IMR-90 (cell line): ENCODE measurements at regions not wholly inside any gene's neighbourhood (a gene's known extent, or its start where the extent isn't known, plus 50 kb on each side); places are given as distances from the start of the nearest gene placed in this dataset.

Experiments
- ATAC-seq: fragments of 200-7000 bp; cut with Tn5 transposase; 2 replicates; pipeline ENCODE4 v1.9.1; 2020; ENCODE audit warnings: low read depth, mild to moderate bottlenecking, moderate library complexity
- BruUV-seq: library from RNA; stranded (reverse); fragments of 400-500 nt; replicated peaks from 2 replicates; lab custom pipeline; 2021; lab: Mats Ljungman, UMichigan
- CTCF ChIA-PET: fragments of 300-600 bp; formaldehyde crosslinking; extraction: SDS; loops from one replicate; lab custom pipeline; 2021; ENCODE audit warnings: antibody characterized with exemption; lab: Yijun Ruan, JAX
- POLR2A ChIA-PET: fragments of 300-600 bp; sonication (Branson Sonifier 250); formaldehyde crosslinking; loops from one replicate; lab custom pipeline; 2022; ENCODE audit warnings: antibody characterized with exemption; ENCODE audit not compliant: unreplicated experiment; lab: Charles Lee
- DNase-seq: peaks from one replicate; pipeline ENCODE4 v3.0.0; 2013
- H2AFZ ChIP-seq: replicated peaks from 2 replicates; pipeline ENCODE3; 2013; ENCODE audit warnings: low read length, mild to moderate bottlenecking; ENCODE audit not compliant: poor library complexity
- H2AK5ac ChIP-seq: 2 replicates; pipeline ENCODE4 v1.6.1; 2013; ENCODE audit warnings: low read depth, low read length, inconsistent platforms
- H2AK9ac ChIP-seq: replicated peaks from 2 replicates; pipeline ENCODE3; 2013; ENCODE audit warnings: mild to moderate bottlenecking, low read depth, low read length, moderate library complexity; ENCODE audit not compliant: poor library complexity
- H2BK120ac ChIP-seq: 2 replicates; pipeline ENCODE4 v1.6.1; 2013; ENCODE audit warnings: low read depth, low read length, inconsistent platforms
- H2BK15ac ChIP-seq: 3 replicates; pipeline ENCODE4 v1.6.1; 2013; ENCODE audit warnings: low read depth, low read length, inconsistent platforms
- H2BK20ac ChIP-seq: 2 replicates; pipeline ENCODE4 v1.6.1; 2013; ENCODE audit warnings: low read depth, mild to moderate bottlenecking, inconsistent platforms, low read length, moderate library complexity
- H2BK5ac ChIP-seq: 2 replicates; pipeline ENCODE4 v1.6.1; 2013; ENCODE audit warnings: mild to moderate bottlenecking, low read depth, low read length, inconsistent platforms; ENCODE audit not compliant: poor library complexity, severe bottlenecking
- H3K14ac ChIP-seq: replicated peaks from 2 replicates; pipeline ENCODE4 v1.6.1; 2013; ENCODE audit warnings: low read depth, low read length, inconsistent platforms
- H3K18ac ChIP-seq: 2 replicates; pipeline ENCODE4 v1.6.1; 2013; ENCODE audit warnings: low read depth, low read length, control low read depth
- H3K23ac ChIP-seq: 2 replicates; pipeline ENCODE4 v1.6.1; 2013; ENCODE audit warnings: low read depth, low read length, inconsistent platforms
- H3K27ac ChIP-seq: 2 replicates; pipeline ENCODE4 v1.5.1; 2013; ENCODE audit warnings: mild to moderate bottlenecking, control low read depth, low read length; ENCODE audit not compliant: insufficient read depth
- H3K27me3 ChIP-seq: 2 replicates; pipeline ENCODE4 v1.6.1; 2013; ENCODE audit warnings: low read length; ENCODE audit not compliant: control insufficient read depth, insufficient read depth
- H3K36me3 ChIP-seq: 2 replicates; pipeline ENCODE4 v1.6.1; 2013; ENCODE audit warnings: low read length, mixed read lengths; ENCODE audit not compliant: control insufficient read depth, insufficient read depth
- H3K4ac ChIP-seq: 2 replicates; pipeline ENCODE4 v1.6.1; 2013; ENCODE audit warnings: low read depth, low read length, inconsistent platforms
- H3K4me1 ChIP-seq: 2 replicates; pipeline ENCODE4 v1.6.1; 2013; ENCODE audit warnings: low read length, mixed read lengths; ENCODE audit not compliant: control insufficient read depth, insufficient read depth
- H3K4me2 ChIP-seq: 2 replicates; pipeline ENCODE4 v1.6.1; 2013; ENCODE audit warnings: low read depth, mild to moderate bottlenecking, control low read depth, low read length, moderate library complexity
- H3K4me3 ChIP-seq: 2 replicates; pipeline ENCODE4 v1.5.1; 2013; ENCODE audit warnings: low read depth, mild to moderate bottlenecking, control low read depth, low read length, moderate library complexity; ENCODE audit not compliant: insufficient read depth
- H3K56ac ChIP-seq: 2 replicates; pipeline ENCODE4 v1.6.1; 2013; ENCODE audit warnings: low read length, inconsistent platforms; ENCODE audit not compliant: insufficient read depth; ENCODE audit errors: extremely low read depth
- H3K79me1 ChIP-seq, 2 experiments: 2 replicates each; pipeline ENCODE4 v1.6.1; 2013; ENCODE audit warnings: low read length in 2 of 2, inconsistent platforms in 1 of 2, low read depth in 1 of 2
- H3K9ac ChIP-seq: 2 replicates; pipeline ENCODE4 v1.6.1; 2013; ENCODE audit warnings: low read depth, low read length, control low read depth
- H3K9me1 ChIP-seq: 2 replicates; pipeline ENCODE4 v1.6.1; 2013; ENCODE audit warnings: low read length, inconsistent platforms; ENCODE audit not compliant: insufficient read depth
- H3K9me3 ChIP-seq: 2 replicates; pipeline ENCODE4 v1.6.1; 2013; ENCODE audit warnings: low read length; ENCODE audit not compliant: control insufficient read depth, insufficient read depth
- H4K20me1 ChIP-seq: 2 replicates; pipeline ENCODE4 v1.6.1; 2013; ENCODE audit warnings: low read length, inconsistent platforms; ENCODE audit not compliant: insufficient read depth
- H4K5ac ChIP-seq: 2 replicates; pipeline ENCODE4 v1.6.1; 2013; ENCODE audit warnings: mild to moderate bottlenecking, low read depth, low read length, control low read depth
- H4K8ac ChIP-seq, 2 experiments: 2 replicates each; pipeline ENCODE4 v1.6.1; 2013; ENCODE audit warnings: low read depth in 2 of 2, low read length in 2 of 2, control low read depth in 1 of 2, inconsistent platforms in 1 of 2
- H4K91ac ChIP-seq: 2 replicates; pipeline ENCODE4 v1.6.1; 2013; ENCODE audit warnings: low read depth, low read length, inconsistent platforms; ENCODE audit not compliant: insufficient read depth
- BHLHE40 ChIP-seq: fragments of 150-350 bp; IDR thresholded peaks from 2 replicates; pipeline ENCODE4 v1.6.1; 2016; ENCODE audit warnings: mild to moderate bottlenecking, low read depth, low read length
- CHD1 ChIP-seq: IDR thresholded peaks from 2 replicates; pipeline ENCODE4 v1.6.1; 2012; ENCODE audit warnings: low read depth, low read length, improper control_type of control experiment
- FOS ChIP-seq: fragments of 150-350 bp; IDR thresholded peaks from 2 replicates; pipeline ENCODE4 v1.6.1; 2016; ENCODE audit warnings: low read depth, low read length
- MAFK ChIP-seq: IDR thresholded peaks from 2 replicates; pipeline ENCODE4 v1.6.1; 2012; ENCODE audit warnings: low read depth, low read length, improper control_type of control experiment
- MAZ ChIP-seq: IDR thresholded peaks from 2 replicates; pipeline ENCODE4 v1.6.1; 2012; ENCODE audit warnings: low read depth, mild to moderate bottlenecking, low read length, improper control_type of control experiment, moderate library complexity, borderline replicate concordance
- MXI1 ChIP-seq: IDR thresholded peaks from 2 replicates; pipeline ENCODE4 v1.6.1; 2012; ENCODE audit warnings: low read depth, mild to moderate bottlenecking, low read length, moderate library complexity, borderline replicate concordance
- RAD21 ChIP-seq: IDR thresholded peaks from 2 replicates; pipeline ENCODE4 v1.6.1; 2012; ENCODE audit warnings: low read length, improper control_type of control experiment
- RCOR1 ChIP-seq: IDR thresholded peaks from 2 replicates; pipeline ENCODE4 v1.6.1; 2012; ENCODE audit warnings: mild to moderate bottlenecking, low read length, improper control_type of control experiment; ENCODE audit not compliant: insufficient replicate concordance
- RFX5 ChIP-seq: IDR thresholded peaks from 2 replicates; pipeline ENCODE4 v1.8.0; 2012; ENCODE audit warnings: low read depth, mild to moderate bottlenecking, low read length, moderate library complexity
- USF2 ChIP-seq: fragments of 150-350 bp; IDR thresholded peaks from 2 replicates; pipeline ENCODE4 v1.6.1; 2017; ENCODE audit warnings: mild to moderate bottlenecking, antibody characterized with exemption, low read length, low read depth
- whole genome bisulfite sequencing, 2 experiments: methylation state at CpG; one replicate each; pipeline versions ENCODE4 v1.1.5 to v1.1.7; 2013; ENCODE audit warnings: missing lambda C conversion rate in 2 of 2; ENCODE audit not compliant: insufficient read length in 1 of 2; ENCODE audit errors: extremely low coverage in 2 of 2; 5-methylcytosine and 5-hydroxymethylcytosine counted together
- dilution Hi-C: fragments of 300-500 bp; cut with HindIII; formaldehyde crosslinking; loops from one replicate; pipeline ENCODE4 v1.14.3; 2018; ENCODE audit warnings: low sequenced_read_pairs; ENCODE audit not compliant: unreplicated experiment
- in situ Hi-C: fragments of 300-500 bp; cut with MboI; formaldehyde crosslinking; loops from 3 replicates; pipeline ENCODE4 v1.14.3; 2019; ENCODE audit warnings: low sequenced_read_pairs, inconsistent platforms, mixed read lengths
- intact Hi-C: fragments of 100-400 bp; cut with micrococcal nuclease; formaldehyde crosslinking; loops from 2 replicates; pipeline ENCODE4 v1.10.0; 2022

GRCh38 chr9:87216897-87217455 is 269.7 kb upstream of the GAS1 start:
- H4K20me1 ChIP-seq = no peaks in the 10 kb centered on the region
- DNase-seq = no peak
- H3K14ac ChIP-seq = no peak overlapping the region
- H3K18ac ChIP-seq = no peak overlapping the region
- ChIA-PET CTCF (no interaction called here), POLR2A (no interaction called here)
- no peak for ATAC-seq
- no peak overlapping the region for H3K4me3 ChIP-seq
- no peak overlapping the region for H4K5ac ChIP-seq
- TF ChIP-seq MAFK (no peak), MXI1 (no peak), FOS (no peak), MAZ (no peak), BHLHE40 (no peak), RCOR1 (no peak), USF2 (no peak), CHD1 (no peak), RFX5 (no peak), RAD21 (no peak)
- H3K56ac ChIP-seq = no peak overlapping the region
- no peak overlapping the region for H3K4ac ChIP-seq
- H4K8ac ChIP-seq = no peak overlapping the region
- H4K91ac ChIP-seq = no peak overlapping the region
- intact Hi-C loops = no loop called here
- no CpG with 5 or more reads among the region's 5 CpGs for WGBS, 2 experiments
- no peak overlapping the region for H2BK5ac ChIP-seq
- H2AK5ac ChIP-seq = no peak overlapping the region
- no peak overlapping the region for H2AK9ac ChIP-seq
- no peak overlapping the region for H3K4me2 ChIP-seq
- H3K36me3 ChIP-seq = no peaks in the 10 kb centered on the region
- H3K4me1 ChIP-seq = peaks cover 3% of the 10 kb centered on the region; the same call in 1 of the 2 replicates
- H3K27me3 ChIP-seq = peaks cover 5% of the 10 kb centered on the region; the same call in 1 of the 2 replicates
- no TSS peak for BruUV-seq
- H3K23ac ChIP-seq = no peak overlapping the region
- no peaks in the 10 kb centered on the region for H3K79me1 ChIP-seq
- no peak overlapping the region for H3K27ac ChIP-seq
- H2BK20ac ChIP-seq = no peak overlapping the region
- H2BK15ac ChIP-seq = no peak overlapping the region
- dilution Hi-C loops = no loop called here
- no peak overlapping the region for H3K9ac ChIP-seq
- in situ Hi-C loops = no loop called here
- H3K9me3 ChIP-seq = no peaks in the 10 kb centered on the region
- no peak overlapping the region for H2AFZ ChIP-seq
- peaks cover 2% of the 10 kb centered on the region; the same call in 1 of the 2 replicates for H3K9me1 ChIP-seq
- H2BK120ac ChIP-seq = no peak overlapping the region
